A673 (cell line): ENCODE measurements at regions not wholly inside any gene's neighbourhood (a gene's known extent, or its start where the extent isn't known, plus 50 kb on each side); places are given as distances from the start of the nearest gene placed in this dataset.

Source experiments
- EZH2 ChIP-seq: fragments of 200-600 bp; sonication (generic); IDR thresholded peaks from 2 replicates; pipeline ENCODE4 v1.6.1; 2017; ENCODE audit warnings: borderline replicate concordance, low read depth, mild to moderate bottlenecking, mixed read lengths, antibody characterized with exemption, low read length; ENCODE audit not compliant: poor library complexity, severe bottlenecking
- TF ChIP-seq, protein P1 (sequence below): fragments of 300-800, 200-600 bp; sonication (generic); conservative IDR thresholded peaks from 2 replicates; pipeline ENCODE4 v1.5.1; 2017; ENCODE audit warnings: low read depth, mild to moderate bottlenecking, antibody characterized with exemption, low read length, moderate library complexity, mixed read lengths

DNA sequence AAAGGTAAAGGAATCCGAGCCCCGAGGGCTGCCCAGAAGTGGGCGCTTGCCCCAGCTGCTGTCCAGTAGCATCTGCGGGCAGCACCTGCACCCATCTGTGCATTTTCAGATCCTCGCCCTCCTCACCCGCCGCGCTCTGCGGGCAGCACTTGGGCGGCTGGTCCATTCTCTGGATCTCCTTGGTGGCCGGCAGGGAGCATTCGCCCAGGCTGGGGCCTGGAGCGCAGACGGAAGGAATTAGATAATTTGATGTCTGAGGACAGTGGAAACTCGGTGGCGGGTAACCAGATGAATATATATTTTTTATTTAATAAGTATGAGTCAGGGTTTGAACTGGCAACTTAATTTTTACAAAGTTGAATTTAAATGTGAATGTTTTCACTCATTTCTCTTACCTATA lies 88.5 kb downstream of the NPIPB11 start:
- TF ChIP-seq, protein P1, sequence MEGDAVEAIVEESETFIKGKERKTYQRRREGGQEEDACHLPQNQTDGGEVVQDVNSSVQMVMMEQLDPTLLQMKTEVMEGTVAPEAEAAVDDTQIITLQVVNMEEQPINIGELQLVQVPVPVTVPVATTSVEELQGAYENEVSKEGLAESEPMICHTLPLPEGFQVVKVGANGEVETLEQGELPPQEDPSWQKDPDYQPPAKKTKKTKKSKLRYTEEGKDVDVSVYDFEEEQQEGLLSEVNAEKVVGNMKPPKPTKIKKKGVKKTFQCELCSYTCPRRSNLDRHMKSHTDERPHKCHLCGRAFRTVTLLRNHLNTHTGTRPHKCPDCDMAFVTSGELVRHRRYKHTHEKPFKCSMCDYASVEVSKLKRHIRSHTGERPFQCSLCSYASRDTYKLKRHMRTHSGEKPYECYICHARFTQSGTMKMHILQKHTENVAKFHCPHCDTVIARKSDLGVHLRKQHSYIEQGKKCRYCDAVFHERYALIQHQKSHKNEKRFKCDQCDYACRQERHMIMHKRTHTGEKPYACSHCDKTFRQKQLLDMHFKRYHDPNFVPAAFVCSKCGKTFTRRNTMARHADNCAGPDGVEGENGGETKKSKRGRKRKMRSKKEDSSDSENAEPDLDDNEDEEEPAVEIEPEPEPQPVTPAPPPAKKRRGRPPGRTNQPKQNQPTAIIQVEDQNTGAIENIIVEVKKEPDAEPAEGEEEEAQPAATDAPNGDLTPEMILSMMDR, result peak; percentile 51
- TF ChIP-seq EZH2, result no peak
